NCI-H510A treated with DMSO at 0.1 percent for 48 hours (cell line): ENCODE measurements at regions not wholly inside any gene's neighbourhood (a gene's known extent, or its start where the extent isn't known, plus 50 kb on each side); places are given as distances from the start of the nearest gene placed in this dataset.

Experiments
- DNase-seq: peaks from one replicate; lab custom pipeline; 2025; lab: John Stamatoyannopoulos, UW

- DNase-seq = no peak
Measured at GRCh38 chr6:113344969-113345368, 512.2 kb upstream of the MARCKS start.

GRCh38 chr6:113347436-113347835 is 509.7 kb upstream of the MARCKS start:
- DNase-seq = no peak

GRCh38 chr6:113350461-113350860 is 506.7 kb upstream of the MARCKS start:
- no peak for DNase-seq

- DNase-seq = no peak
Measured at GRCh38 chr6:113351173-113351834, 505.8 kb upstream of the MARCKS start.

GRCh38 chr6:113352029-113352801 is 504.9 kb upstream of the MARCKS start:
- DNase-seq = no peak

GRCh38 chr6:113352831-113353230 is 504.3 kb upstream of the MARCKS start:
- no peak for DNase-seq

- DNase-seq = no peak
Measured at GRCh38 chr6:113353392-113353791, 503.8 kb upstream of the MARCKS start.

GRCh38 chr6:113354204-113354895 is 502.8 kb upstream of the MARCKS start:
- DNase-seq = no peak

- DNase-seq = peak; percentile 2
Measured at GRCh38 chr6:113356139-113356538, 501.0 kb upstream of the MARCKS start.

- DNase-seq = no peak
Measured at GRCh38 chr6:113357041-113357440, 500.1 kb upstream of the MARCKS start.

GRCh38 chr6:113358063-113358583 is 499.0 kb upstream of the MARCKS start:
- DNase-seq = no peak

GRCh38 chr6:113359155-113360140 is 497.7 kb upstream of the MARCKS start:
- peak; percentile 6 for DNase-seq

GRCh38 chr6:113361014-113361645 is 496.0 kb upstream of the MARCKS start:
- no peak for DNase-seq

GRCh38 chr6:113362301-113363047 is 494.7 kb upstream of the MARCKS start:
- DNase-seq = peak; percentile 0

- DNase-seq = no peak
Measured at GRCh38 chr6:113363048-113363798, 493.9 kb upstream of the MARCKS start.

GRCh38 chr6:113363866-113364265 is 493.3 kb upstream of the MARCKS start:
- DNase-seq = no peak

- no peak for DNase-seq
Measured at GRCh38 chr6:113364766-113365165, 492.4 kb upstream of the MARCKS start.

GRCh38 chr6:113365191-113365590 is 492.0 kb upstream of the MARCKS start:
- no peak for DNase-seq

GRCh38 chr6:113366505-113366904 is 490.6 kb upstream of the MARCKS start:
- DNase-seq = no peak
